CD4-positive, alpha-beta memory T cell (primary cell): ENCODE measurements at regions not wholly inside any gene's neighbourhood (a gene's known extent, or its start where the extent isn't known, plus 50 kb on each side); places are given as distances from the start of the nearest gene placed in this dataset.

ENCODE experiments used
- CTCF ChIA-PET: fragments of 350-600 bp; sonication (Branson Sonifier 250); formaldehyde crosslinking; loops from one replicate; lab custom pipeline; 2021; ENCODE audit warnings: inconsistent platforms; ENCODE audit not compliant: partially characterized antibody; lab: Charles Lee
- POLR2A ChIA-PET: fragments of 350-600 bp; sonication (Branson Sonifier 250); formaldehyde crosslinking; loops from one replicate; lab custom pipeline; 2021; ENCODE audit not compliant: partially characterized antibody; lab: Charles Lee
- DNase-seq, 5 donors: peaks; one replicate each; pipeline versions ENCODE4 v3.0.0 to v3.0.0-alpha.2; 2020 to 2022; ENCODE audit warnings: mixed read lengths in 1 of 5
- H3K27ac ChIP-seq: one replicate; pipeline ENCODE4 v1.7.0; 2013; ENCODE audit warnings: low read depth, low read length
- H3K27me3 ChIP-seq: 2 replicates; pipeline ENCODE4 v1.7.0; 2013; ENCODE audit warnings: mild to moderate bottlenecking, low read length, moderate library complexity; ENCODE audit not compliant: insufficient read depth
- H3K36me3 ChIP-seq: 2 replicates; pipeline ENCODE4 v1.7.0; 2013; ENCODE audit warnings: mild to moderate bottlenecking, low read length, moderate library complexity; ENCODE audit not compliant: insufficient read depth
- H3K4me1 ChIP-seq: 2 replicates; pipeline ENCODE4 v1.7.0; 2013; ENCODE audit warnings: mild to moderate bottlenecking, low read length, moderate library complexity; ENCODE audit not compliant: insufficient read depth
- H3K4me3 ChIP-seq, 2 donors: one replicate each; pipeline ENCODE4 v1.7.0; 2013; ENCODE audit warnings: low read length in 2 of 2, mild to moderate bottlenecking in 1 of 2
- H3K9me3 ChIP-seq, 2 donors: one replicate each; pipeline ENCODE4 v1.7.0; 2013; ENCODE audit warnings: low read length in 2 of 2, control low read depth in 1 of 2; ENCODE audit not compliant: control insufficient read depth in 1 of 2
- H3K27ac Mint-ChIP-seq, 7 donors: one replicate each; pipeline ENCODE4 v1.8.0; 2020 to 2021; ENCODE audit warnings: mixed read lengths in 7 of 7, mild to moderate bottlenecking in 6 of 7, inconsistent platforms in 3 of 7, moderate library complexity in 3 of 7
- H3K27me3 Mint-ChIP-seq, 2 donors: one replicate each; pipeline ENCODE4 v1.8.0; 2020 to 2021; ENCODE audit warnings: mixed read lengths in 2 of 2
- H3K36me3 Mint-ChIP-seq, 2 donors: one replicate each; pipeline ENCODE4 v1.8.0; 2020 to 2021; ENCODE audit warnings: mixed read lengths in 2 of 2, inconsistent platforms in 1 of 2, mild to moderate bottlenecking in 1 of 2
- H3K4me1 Mint-ChIP-seq, 4 donors: one replicate each; pipeline ENCODE4 v1.8.0; 2020 to 2021; ENCODE audit warnings: mixed read lengths in 4 of 4, mild to moderate bottlenecking in 1 of 4
- H3K4me3 Mint-ChIP-seq, 8 donors: one replicate each; pipeline ENCODE4 v1.8.0; 2020 to 2021; ENCODE audit warnings: mixed read lengths in 8 of 8, mild to moderate bottlenecking in 7 of 8, moderate library complexity in 6 of 8, inconsistent platforms in 3 of 8
- H3K9me3 Mint-ChIP-seq, 8 donors: one replicate each; pipeline ENCODE4 v1.8.0; 2020 to 2021; ENCODE audit warnings: mixed read lengths in 8 of 8, mild to moderate bottlenecking in 5 of 8, inconsistent platforms in 3 of 8, moderate library complexity in 1 of 8
- intact Hi-C: fragments of 100-400 bp; cut with micrococcal nuclease; formaldehyde crosslinking; loops from one replicate; pipeline ENCODE4 v1.15.1; 2023

- peaks cover 3 to 5% of the 10 kb centered on the region in 2 donors for H3K27me3 Mint-ChIP-seq
- no peaks in the 10 kb centered on the region for H3K36me3 Mint-ChIP-seq
- Histone ChIP-seq H3K4me3 (no peak overlapping the region), H3K4me1 (no peaks in the 10 kb centered on the region), H3K27me3 (no peaks in the 10 kb centered on the region), H3K27ac (no peak overlapping the region), H3K9me3 (no peaks in the 10 kb centered on the region), H3K36me3 (no peaks in the 10 kb centered on the region)
- ChIA-PET CTCF (no interaction called here), POLR2A (no interaction called here)
- intact Hi-C loops: no loop called here
- no peak overlapping the region for H3K4me3 Mint-ChIP-seq
- H3K4me1 Mint-ChIP-seq: peaks cover 0 to 3% (median 0%) of the 10 kb centered on the region in 4 donors
- H3K9me3 Mint-ChIP-seq: peaks cover 0 to 11% (median under 1%) of the 10 kb centered on the region in 8 donors
- no peak for DNase-seq
- no peak overlapping the region for H3K27ac Mint-ChIP-seq
Observed at GRCh38 chr6:15722731-15723130, 59.9 kb upstream of the DTNBP1 start.

GRCh38 chr6:15716889-15717288 is 54.1 kb upstream of the DTNBP1 start:
- Mint-ChIP-seq H3K4me1 (no peaks in the 10 kb centered on the region), H3K9me3 (peaks cover 0 to 19% (median 8%) of the 10 kb centered on the region in 8 donors), H3K36me3 (no peaks in the 10 kb centered on the region), H3K27me3 (peaks cover 4 to 9% of the 10 kb centered on the region in 2 donors), H3K4me3 (no peak overlapping the region), H3K27ac (no peak overlapping the region)
- no peaks in the 10 kb centered on the region for H3K27me3 ChIP-seq
- POLR2A ChIA-PET: no interaction called here
- no peak overlapping the region for H3K27ac ChIP-seq
- DNase-seq: no peak
- no peaks in the 10 kb centered on the region for H3K36me3 ChIP-seq
- CTCF ChIA-PET: interaction anchor here (1.9 kb wide), 1 partner anchor 466 kb away, joined by 3 read pairs; no protein-coding TSS in a partner anchor
- H3K4me3 ChIP-seq: no peak overlapping the region
- H3K9me3 ChIP-seq: no peaks in the 10 kb centered on the region
- no peaks in the 10 kb centered on the region for H3K4me1 ChIP-seq
- intact Hi-C loops: no loop called here

DNA sequence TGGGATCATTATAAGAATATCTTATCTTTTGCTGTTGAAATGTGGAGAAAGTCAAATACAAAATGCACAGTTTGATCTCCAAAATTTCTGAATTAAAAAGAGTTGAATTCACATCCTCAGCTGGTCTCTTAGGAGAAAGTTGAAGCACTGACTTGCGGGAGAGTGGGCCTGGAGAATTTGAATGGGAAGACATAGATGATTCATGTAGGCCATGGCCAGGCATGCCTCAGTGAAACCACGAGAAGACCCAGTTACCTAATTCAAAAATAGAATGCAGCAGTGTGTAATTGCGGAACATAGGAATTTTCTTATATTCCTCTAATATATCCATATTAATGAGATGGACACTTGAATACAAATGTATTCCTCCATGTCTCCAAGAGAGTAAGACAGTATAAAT is 53.0 kb upstream of the DTNBP1 start:
- no peak overlapping the region for H3K27ac Mint-ChIP-seq
- H3K9me3 ChIP-seq: no peaks in the 10 kb centered on the region
- no peak overlapping the region for H3K4me3 Mint-ChIP-seq
- H3K4me1 ChIP-seq: no peaks in the 10 kb centered on the region
- DNase-seq: no peak
- CTCF ChIA-PET: no interaction called here
- no peaks in the 10 kb centered on the region for H3K36me3 ChIP-seq
- no peaks in the 10 kb centered on the region for H3K27me3 ChIP-seq
- no peak overlapping the region for H3K4me3 ChIP-seq
- POLR2A ChIA-PET: no interaction called here
- peaks cover 0 to 19% (median 8%) of the 10 kb centered on the region in 8 donors for H3K9me3 Mint-ChIP-seq
- no peaks in the 10 kb centered on the region for H3K36me3 Mint-ChIP-seq
- intact Hi-C loops: no loop called here
- no peaks in the 10 kb centered on the region for H3K4me1 Mint-ChIP-seq
- H3K27ac ChIP-seq: no peak overlapping the region
- H3K27me3 Mint-ChIP-seq: peaks cover 4 to 6% of the 10 kb centered on the region in 2 donors

GRCh38 chr6:15715060-15715459 is 52.2 kb upstream of the DTNBP1 start:
- ChIA-PET CTCF (no interaction called here), POLR2A (no interaction called here)
- no peaks in the 10 kb centered on the region for H3K4me1 Mint-ChIP-seq
- H3K4me3 ChIP-seq: no peak overlapping the region
- H3K27ac ChIP-seq: no peak overlapping the region
- intact Hi-C loops: no loop called here
- no peaks in the 10 kb centered on the region for H3K27me3 ChIP-seq
- H3K9me3 ChIP-seq: no peaks in the 10 kb centered on the region
- no peaks in the 10 kb centered on the region for H3K36me3 Mint-ChIP-seq
- H3K27ac Mint-ChIP-seq: no peak overlapping the region
- H3K9me3 Mint-ChIP-seq: peaks cover 0 to 16% (median 8%) of the 10 kb centered on the region in 8 donors
- H3K4me3 Mint-ChIP-seq: no peak overlapping the region
- no peak for DNase-seq
- H3K36me3 ChIP-seq: no peaks in the 10 kb centered on the region
- no peaks in the 10 kb centered on the region for H3K4me1 ChIP-seq
- H3K27me3 Mint-ChIP-seq: peaks cover 5 to 6% of the 10 kb centered on the region in 2 donors

- H3K27me3 Mint-ChIP-seq: peaks cover 5 to 6% of the 10 kb centered on the region in 2 donors
- no peaks in the 10 kb centered on the region for H3K4me1 Mint-ChIP-seq
- H3K4me3 ChIP-seq: no peak overlapping the region
- no peaks in the 10 kb centered on the region for H3K36me3 Mint-ChIP-seq
- H3K9me3 Mint-ChIP-seq: peaks cover 0 to 12% (median 8%) of the 10 kb centered on the region in 8 donors
- no peak overlapping the region for H3K27ac ChIP-seq
- H3K36me3 ChIP-seq: no peaks in the 10 kb centered on the region
- CTCF ChIA-PET: no interaction called here
- intact Hi-C loops: no loop called here
- DNase-seq: no peak
- no peaks in the 10 kb centered on the region for H3K27me3 ChIP-seq
- H3K9me3 ChIP-seq: no peaks in the 10 kb centered on the region
- no peak overlapping the region for H3K4me3 Mint-ChIP-seq
- H3K27ac Mint-ChIP-seq: no peak overlapping the region
- POLR2A ChIA-PET: no interaction called here
- H3K4me1 ChIP-seq: no peaks in the 10 kb centered on the region
Observed at GRCh38 chr6:15714658-15715057, 51.8 kb upstream of the DTNBP1 start.

DNA sequence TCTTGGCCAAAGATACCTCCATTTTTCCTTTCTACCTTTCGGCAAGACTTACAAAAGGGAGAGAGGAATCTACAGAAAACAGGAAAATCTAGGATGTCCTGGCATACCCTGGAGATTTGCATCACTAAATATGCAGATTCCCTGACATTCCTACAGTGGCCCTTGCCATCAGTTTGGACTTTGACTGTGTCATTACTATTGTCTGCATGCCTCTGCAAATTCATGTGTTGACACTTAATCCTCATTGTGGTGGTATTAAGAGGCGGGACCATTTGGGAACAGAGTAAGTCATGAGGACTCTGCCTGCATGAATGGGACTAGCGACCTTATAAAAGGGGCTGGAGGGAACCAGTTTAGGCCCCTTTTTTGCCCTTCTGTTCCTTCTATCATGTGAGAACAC is 50.5 kb upstream of the DTNBP1 start:
- no peak overlapping the region for H3K27ac ChIP-seq
- H3K27me3 Mint-ChIP-seq: peaks cover 5 to 6% of the 10 kb centered on the region in 2 donors
- ChIA-PET CTCF (no interaction called here), POLR2A (no interaction called here)
- no peaks in the 10 kb centered on the region for H3K36me3 ChIP-seq
- no peak for DNase-seq
- H3K4me3 ChIP-seq: no peak overlapping the region
- H3K9me3 ChIP-seq: no peaks in the 10 kb centered on the region
- no peaks in the 10 kb centered on the region for H3K4me1 Mint-ChIP-seq
- no peak overlapping the region for H3K4me3 Mint-ChIP-seq
- no peaks in the 10 kb centered on the region for H3K27me3 ChIP-seq
- H3K9me3 Mint-ChIP-seq: peaks cover 0 to 11% (median 6%) of the 10 kb centered on the region in 8 donors
- intact Hi-C loops: no loop called here
- no peak overlapping the region for H3K27ac Mint-ChIP-seq
- H3K36me3 Mint-ChIP-seq: no peaks in the 10 kb centered on the region
- H3K4me1 ChIP-seq: no peaks in the 10 kb centered on the region

DNA sequence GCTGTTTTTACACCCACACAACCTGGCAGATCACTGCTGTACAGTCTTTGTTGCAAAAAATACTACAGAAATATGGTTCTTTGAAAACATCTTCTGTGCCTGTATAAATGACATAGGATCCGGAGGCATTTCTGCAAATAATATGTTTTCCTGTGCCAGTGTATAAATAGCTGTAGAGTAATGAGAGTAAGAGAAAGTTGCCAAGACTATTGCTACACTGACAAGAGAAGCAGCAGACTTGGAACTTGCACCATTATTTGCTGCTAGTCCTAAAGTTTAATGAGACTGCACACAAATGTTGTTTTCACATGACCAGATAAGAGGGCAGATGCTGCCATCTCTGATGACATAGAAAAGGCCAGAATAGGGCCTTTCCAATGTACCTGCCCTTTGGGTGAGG is 50.0 kb upstream of the DTNBP1 start:
- Histone ChIP-seq H3K27me3 (no peaks in the 10 kb centered on the region), H3K4me1 (no peaks in the 10 kb centered on the region), H3K36me3 (no peaks in the 10 kb centered on the region), H3K9me3 (no peaks in the 10 kb centered on the region), H3K4me3 (no peak overlapping the region), H3K27ac (no peak overlapping the region)
- H3K4me3 Mint-ChIP-seq: no peak overlapping the region
- H3K27me3 Mint-ChIP-seq: peaks cover 5 to 6% of the 10 kb centered on the region in 2 donors
- CTCF ChIA-PET: no interaction called here
- H3K27ac Mint-ChIP-seq: no peak overlapping the region
- no peaks in the 10 kb centered on the region for H3K4me1 Mint-ChIP-seq
- no peak for DNase-seq
- POLR2A ChIA-PET: no interaction called here
- intact Hi-C loops: no loop called here
- peaks cover 0 to 11% (median 6%) of the 10 kb centered on the region in 8 donors for H3K9me3 Mint-ChIP-seq
- no peaks in the 10 kb centered on the region for H3K36me3 Mint-ChIP-seq
